HG02943 (cell line): ENCODE measurements at regions not wholly inside any gene's neighbourhood (a gene's known extent, or its start where the extent isn't known, plus 50 kb on each side); places are given as distances from the start of the nearest gene placed in this dataset.
"Not testable (repeated sequence)": the region's sequence is repeated elsewhere in the genome, so short reads cannot be mapped to it uniquely, and the experiment has no call there.

ENCODE experiments used
- ATAC-seq: cut with Tn5 transposase; IDR thresholded peaks from one replicate; pipeline ENCODE4 v1.9.1; 2021; ENCODE audit warnings: mild to moderate bottlenecking, low read depth, moderate library complexity; ENCODE audit not compliant: unreplicated experiment

DNA sequence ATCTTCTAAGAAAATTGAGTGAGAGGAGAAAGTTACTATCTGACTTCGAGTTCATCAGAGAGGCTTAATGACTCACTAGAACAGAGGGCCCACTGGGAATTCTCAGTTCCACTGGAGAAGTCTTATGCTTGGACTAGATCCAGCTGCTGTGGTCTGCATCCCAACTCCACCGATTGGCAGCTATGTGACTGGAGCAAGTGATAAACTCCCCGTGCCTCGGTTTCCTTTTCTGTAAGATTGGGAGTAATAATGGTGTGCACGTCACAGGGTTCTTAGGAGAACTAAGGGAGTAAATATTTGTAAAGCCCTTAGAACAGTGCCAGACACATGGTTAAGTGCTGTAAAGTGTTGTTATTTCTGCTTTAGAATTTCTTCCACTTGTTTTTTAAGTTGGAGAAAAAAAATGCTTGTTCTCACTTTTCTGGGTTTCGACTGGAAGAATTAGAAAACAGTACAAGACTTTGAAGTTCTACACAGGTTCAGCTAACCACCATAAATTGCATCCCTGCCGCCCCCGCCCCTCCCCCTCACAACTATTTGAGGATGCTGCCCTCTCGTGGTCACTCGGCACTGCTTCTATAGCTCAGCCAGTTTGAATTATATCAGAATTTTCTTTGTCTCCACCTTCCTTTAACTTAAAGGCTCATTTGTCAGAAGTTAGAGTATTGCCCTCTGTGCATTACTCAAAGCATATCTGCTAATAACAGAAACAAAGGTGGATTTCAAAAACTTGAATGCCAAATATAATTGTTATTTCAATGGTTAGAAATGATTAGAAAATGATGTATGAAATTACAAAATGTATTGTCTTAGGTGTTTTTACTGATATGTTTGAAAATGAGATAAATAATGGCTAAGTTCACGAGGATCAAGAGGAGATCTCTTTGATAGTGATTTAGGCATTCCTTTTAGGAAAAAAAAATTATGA, 95.0 kb upstream of the IFNGR1 start:
- no peak for ATAC-seq

DNA sequence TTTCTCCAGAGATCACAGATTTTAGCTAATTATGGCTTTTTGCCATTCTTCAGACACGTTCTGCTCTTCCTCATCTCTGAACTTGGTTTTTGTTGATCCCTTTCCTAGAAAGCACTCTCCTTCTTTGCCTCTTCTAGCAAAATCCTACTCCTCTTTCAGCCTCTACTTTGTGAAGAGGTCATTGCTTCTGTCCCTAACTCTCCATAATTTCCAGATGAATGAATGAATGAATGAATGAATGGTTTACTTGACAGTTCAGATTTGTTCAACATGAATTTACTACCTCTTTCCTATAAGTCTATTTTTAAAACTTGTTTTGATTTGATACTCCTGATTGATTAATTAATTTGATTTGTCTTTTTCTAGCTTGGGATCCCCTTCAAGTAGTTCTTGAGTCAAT, 94.0 kb upstream of the IFNGR1 start:
- ATAC-seq, result no peak

GRCh38 chr6:137311940-137312339, 92.8 kb upstream of the IFNGR1 start:
- no peak for ATAC-seq

DNA sequence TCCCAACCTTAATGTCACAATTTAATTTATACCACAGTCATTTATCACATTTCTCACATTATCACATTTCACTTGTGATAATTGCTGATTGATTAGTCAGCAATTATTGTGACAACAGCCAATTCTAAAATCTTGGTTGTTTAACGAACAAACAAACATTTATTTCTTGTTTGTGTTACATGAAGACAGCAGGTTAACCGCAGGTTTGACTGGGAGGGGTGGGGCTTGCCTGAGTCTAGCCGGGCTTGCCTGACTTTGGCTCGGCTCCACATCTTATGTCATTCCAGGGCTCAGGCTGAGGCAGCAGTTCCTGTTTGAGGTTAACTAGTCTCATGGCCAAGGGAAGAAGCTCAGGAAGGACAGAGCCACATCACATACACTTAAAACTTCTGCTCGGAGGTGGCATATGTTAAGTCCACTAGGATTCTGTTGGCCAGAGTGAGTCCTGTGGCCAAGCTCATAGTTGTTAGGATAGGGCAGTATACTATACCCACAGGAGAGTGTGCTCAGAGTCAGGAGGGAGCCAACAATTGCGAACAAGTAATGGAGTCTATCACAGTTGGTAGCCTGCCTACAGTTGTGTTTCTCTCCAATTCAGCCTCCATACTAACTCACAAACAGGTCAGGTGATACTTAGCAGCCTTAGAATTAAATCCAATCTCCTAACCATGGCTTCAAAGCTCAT, 90.0 kb upstream of the IFNGR1 start:
- no peak for ATAC-seq

DNA sequence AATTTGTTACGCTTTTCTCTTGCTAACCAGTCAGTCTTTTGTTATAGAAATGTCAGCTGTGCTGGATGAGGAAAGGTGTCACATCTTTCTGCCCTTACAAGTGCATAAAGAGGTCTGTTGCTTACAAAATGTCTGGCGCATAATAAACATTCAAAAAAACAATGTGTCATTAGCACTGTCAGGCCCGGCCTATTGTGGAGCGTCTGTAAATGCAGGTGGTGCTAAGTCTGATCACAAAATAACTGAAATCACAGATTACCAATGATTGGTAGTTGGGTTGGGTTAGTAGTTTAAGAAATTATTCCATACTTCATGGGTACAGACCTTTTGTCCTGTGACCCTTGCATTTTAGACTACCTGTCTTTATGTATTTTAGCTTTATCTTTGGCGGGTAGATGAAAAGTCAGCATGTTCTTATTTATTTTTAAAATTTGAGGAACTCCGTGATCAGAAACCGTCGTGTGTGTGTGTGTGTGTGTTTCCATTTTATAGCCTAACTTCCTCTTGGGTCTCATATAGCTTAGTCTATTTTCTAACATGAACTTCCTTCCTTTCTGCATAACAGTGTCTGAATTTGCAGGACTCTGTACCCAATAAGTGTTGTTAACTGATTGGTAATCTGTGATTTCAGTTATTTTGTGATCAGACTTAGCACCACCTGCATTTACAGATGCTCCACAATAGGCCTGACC, 88.1 kb upstream of the IFNGR1 start:
- ATAC-seq, result no peak

DNA sequence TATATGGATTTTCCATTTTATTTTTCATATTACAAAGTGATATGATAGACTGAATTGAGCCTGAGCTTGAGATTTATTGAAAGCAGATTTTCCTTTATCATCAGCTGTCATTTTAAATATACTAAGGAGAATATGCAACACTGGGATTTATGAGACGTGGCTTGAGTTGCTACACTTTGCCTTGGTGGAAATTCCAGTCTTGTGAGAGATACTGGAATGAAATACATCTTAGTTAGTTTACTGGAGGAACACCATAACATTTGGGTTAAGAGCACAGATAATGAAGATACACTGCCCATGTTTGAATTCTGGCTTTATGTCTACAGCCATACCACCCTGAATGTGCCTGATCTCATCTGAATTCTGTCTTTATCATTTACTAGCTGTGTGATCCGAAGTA, 86.5 kb upstream of the IFNGR1 start:
- no peak for ATAC-seq

GRCh38 chr6:137304020-137304780, 85.0 kb upstream of the IFNGR1 start:
- ATAC-seq, result no peak

DNA sequence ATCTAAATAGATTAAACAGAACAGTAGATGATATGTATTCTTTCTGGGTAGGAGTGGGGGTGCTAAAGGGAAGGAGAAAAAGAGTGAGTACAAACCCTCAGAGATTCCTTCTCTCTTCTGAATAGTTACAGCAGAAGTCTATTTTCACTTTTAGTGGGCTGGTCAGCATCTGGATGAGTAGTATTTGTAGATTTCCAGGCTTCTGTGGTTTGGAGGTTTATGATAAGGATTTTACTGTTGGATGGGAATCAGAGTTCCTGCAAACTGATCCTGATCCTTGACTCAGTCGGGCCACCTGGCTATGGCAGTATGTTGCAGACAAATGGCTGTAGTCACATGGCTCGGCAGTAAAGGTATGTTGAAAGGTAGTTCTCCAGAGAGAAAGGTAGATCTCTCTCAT, 84.3 kb upstream of the IFNGR1 start:
- ATAC-seq, result no peak

DNA sequence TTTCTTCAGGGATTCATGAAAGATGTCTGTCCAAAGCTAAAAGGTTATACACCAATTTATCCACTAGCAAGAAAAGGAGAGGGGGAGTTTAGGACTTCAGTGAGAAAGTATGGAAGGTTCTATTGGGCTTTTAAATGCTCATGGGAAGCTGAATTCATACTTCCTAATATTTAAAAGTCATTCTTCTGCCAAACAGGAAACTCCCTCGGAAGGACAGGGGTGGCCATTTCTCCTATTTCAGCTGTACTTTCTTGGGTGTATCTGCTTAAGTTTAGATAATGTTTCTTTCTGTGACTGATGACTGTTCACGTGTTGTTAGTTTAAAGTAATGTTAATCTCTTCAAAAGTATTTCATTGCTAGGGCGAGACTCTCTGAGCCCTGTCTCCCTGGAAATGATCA, 80.5 kb upstream of the IFNGR1 start:
- ATAC-seq, result no peak

DNA sequence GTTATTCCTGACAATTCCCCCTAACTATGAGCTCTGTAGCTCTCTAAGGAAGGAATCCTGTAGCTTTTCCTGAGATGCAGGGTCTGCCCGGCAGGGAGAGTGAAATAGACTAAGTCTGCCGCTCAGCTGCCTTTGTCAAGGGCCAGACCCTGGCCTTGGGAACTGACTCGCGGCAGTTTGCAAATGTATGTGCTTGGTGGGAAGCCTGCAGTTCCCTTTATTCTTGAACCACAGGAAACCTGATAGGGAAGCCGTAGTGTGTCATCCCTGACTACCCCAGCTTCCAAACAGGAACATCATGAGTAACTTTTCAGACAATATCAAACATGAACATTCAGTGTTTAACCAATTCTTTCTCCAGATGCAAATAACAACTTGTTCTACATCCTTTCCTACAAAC, 78.7 kb upstream of the IFNGR1 start:
- ATAC-seq, result no peak

DNA sequence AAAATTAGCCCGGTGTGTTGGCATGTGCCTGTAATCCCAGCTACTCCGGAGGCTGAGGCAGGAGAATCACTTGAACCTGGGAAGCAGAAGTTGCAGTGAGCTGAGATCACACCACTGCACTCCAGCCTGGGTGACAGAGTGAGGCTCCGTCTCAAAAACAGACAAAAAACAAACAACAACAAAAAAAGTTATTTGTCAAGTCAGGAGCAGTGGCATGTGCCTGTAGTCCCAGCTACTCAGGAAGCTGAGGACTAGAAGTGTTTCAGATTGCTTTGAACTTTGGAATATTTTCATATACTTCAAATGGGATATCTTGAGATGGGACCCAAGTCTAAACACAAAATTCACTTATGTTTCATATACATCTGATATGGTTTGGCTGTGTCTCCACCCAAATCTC, 73.1 kb upstream of the IFNGR1 start:
- ATAC-seq, result not testable (repeated sequence)

DNA sequence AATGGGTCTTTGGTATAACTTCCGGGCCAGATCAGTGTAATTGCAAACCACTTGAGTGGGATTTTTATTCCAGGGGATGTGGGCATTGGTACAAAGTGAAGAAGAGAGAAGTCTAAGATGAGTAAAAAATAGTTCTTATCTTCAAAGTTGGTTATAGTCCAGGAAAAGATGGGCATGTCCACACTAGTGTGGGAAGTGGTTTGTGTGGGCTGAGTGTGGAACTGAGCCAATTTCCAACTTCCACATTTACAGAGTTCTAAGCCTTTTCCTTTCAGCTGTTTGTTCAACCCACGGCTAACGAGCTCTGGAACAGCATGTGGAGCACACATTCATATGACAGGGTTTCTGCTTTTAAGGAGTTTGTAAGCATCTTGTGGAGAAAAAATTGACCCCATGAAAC, 72.3 kb upstream of the IFNGR1 start:
- ATAC-seq, result no peak

- ATAC-seq, result no peak
These were observed 71.5 kb upstream of the IFNGR1 start for GRCh38 chr6:137290601-137291261.

GRCh38 chr6:137286916-137287315, 67.7 kb upstream of the IFNGR1 start:
- ATAC-seq, result no peak

- ATAC-seq, result no peak
These were observed 67.2 kb upstream of the IFNGR1 start for GRCh38 chr6:137286368-137286767.

GRCh38 chr6:137284811-137285110, 65.6 kb upstream of the IFNGR1 start:
- ATAC-seq, result no peak

GRCh38 chr6:137283940-137284810, 65.0 kb upstream of the IFNGR1 start:
- ATAC-seq, result no peak

DNA sequence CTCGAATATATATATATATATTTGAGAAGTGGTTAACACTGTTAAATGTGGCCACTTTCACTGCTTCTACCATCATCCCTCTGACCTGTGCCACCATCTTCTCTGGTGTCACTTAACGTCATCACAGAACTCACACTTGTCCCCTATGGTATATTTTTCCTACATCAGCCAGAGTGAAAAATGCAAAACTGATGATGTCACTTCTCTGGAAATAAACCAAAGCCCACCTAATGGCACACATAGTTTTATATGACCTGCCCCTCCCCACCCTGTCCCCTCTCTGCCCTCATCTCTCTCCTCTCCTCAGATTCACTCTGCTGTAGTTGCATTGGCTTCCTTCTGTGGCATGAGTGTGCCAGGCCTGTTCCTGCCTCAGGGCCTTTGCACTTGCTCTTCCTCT, 63.9 kb upstream of the IFNGR1 start:
- ATAC-seq, result no peak

- ATAC-seq, result no peak
These were observed 63.1 kb upstream of the IFNGR1 start for GRCh38 chr6:137282254-137282653.
